ENCODE measurements at regions not wholly inside any gene's neighbourhood (a gene's known extent, or its start where the extent isn't known, plus 50 kb on each side); places are given as distances from the start of the nearest gene placed in this dataset.

DNA sequence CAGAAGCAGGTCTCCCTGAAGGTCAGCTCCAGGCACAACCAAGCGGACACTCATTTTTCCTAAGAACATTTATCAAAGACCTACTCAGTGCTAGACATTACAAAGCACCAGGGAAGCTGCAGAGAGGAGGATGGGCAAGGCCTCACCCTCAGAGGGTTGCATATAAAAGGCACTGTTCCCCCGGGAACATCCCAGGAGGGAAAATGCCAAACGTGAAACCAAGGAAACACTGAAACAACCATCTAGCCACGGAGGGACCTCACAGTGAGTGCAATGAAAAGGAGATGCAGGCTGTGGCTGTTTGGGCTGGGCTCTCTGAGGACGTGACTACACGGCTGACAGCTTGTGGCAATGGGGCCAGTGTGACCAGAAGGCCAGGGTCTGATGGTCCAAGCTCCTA is 117.4 kb upstream of the VASH1 start:
- 51 to 60% methylated on average over 6 of the region's 6 CpGs for WGBS, 2 donors
- Histone ChIP-seq H3K27ac (no peak overlapping the region), H3K4me3 (no peak overlapping the region), H3K27me3 (no peaks in the 10 kb centered on the region), H3K9me3 (no peaks in the 10 kb centered on the region), H3K4me1 (no peaks in the 10 kb centered on the region), H3K36me3 (no peaks in the 10 kb centered on the region)
- ATAC-seq (no peak), DNase-seq (no peak), FAIRE-seq (no peak)
- intact Hi-C loops (cut with DNase I): loop anchor here in 2 of 3 donors (10.0 kb wide), 3 partner anchors 129 to 599 kb away; no protein-coding TSS in a partner anchor
- TF ChIP-seq, protein P1, sequence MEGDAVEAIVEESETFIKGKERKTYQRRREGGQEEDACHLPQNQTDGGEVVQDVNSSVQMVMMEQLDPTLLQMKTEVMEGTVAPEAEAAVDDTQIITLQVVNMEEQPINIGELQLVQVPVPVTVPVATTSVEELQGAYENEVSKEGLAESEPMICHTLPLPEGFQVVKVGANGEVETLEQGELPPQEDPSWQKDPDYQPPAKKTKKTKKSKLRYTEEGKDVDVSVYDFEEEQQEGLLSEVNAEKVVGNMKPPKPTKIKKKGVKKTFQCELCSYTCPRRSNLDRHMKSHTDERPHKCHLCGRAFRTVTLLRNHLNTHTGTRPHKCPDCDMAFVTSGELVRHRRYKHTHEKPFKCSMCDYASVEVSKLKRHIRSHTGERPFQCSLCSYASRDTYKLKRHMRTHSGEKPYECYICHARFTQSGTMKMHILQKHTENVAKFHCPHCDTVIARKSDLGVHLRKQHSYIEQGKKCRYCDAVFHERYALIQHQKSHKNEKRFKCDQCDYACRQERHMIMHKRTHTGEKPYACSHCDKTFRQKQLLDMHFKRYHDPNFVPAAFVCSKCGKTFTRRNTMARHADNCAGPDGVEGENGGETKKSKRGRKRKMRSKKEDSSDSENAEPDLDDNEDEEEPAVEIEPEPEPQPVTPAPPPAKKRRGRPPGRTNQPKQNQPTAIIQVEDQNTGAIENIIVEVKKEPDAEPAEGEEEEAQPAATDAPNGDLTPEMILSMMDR (IDR thresholded peaks at IDR 0.05): no peak

DNA sequence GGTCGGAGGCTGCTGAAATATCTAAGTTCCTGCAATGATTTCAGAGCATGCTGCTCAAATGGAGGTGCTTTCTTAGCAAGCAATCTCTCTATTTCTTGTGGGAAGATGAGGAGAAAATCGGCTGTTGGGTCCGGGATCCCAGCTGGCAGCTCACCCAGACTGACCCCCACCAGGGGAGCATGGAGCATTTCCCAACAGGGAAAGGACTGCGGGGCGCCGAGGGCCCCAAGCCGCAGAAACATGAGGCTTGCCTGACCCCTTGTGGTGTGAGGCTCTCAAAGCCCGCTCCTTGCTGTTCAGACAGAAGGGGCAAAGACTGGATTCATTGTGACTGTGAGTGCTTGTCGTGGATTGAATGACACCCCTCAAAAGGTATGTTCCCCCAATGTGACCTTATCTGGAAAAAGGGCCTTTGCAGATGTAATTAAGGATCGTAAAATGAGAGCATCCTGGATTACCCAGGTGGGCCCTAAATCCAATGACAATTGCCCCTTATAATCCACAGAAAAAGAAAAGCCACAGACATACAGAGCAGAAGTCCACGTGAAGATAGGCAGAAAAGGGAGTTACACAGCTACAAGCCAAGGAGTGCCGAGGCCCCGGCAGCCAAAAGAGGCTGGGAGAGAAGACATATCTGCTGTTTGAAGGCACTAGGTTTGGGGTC is 116.3 kb upstream of the VASH1 start:
- 23 to 26% methylated on average over 13 of the region's 13 CpGs for WGBS, 2 donors
- FAIRE-seq: no peak
- Histone ChIP-seq H3K27ac (no peak overlapping the region), H3K27me3 (no peaks in the 10 kb centered on the region), H3K36me3 (no peaks in the 10 kb centered on the region), H3K4me3 (no peak overlapping the region), H3K4me1 (no peaks in the 10 kb centered on the region), H3K9me3 (no peaks in the 10 kb centered on the region)
- peak in 3 of 4 donors; percentile 59 to 70 (median 65) for ATAC-seq
- TF ChIP-seq, protein P1 (IDR thresholded peaks at IDR 0.05): peak in 3 of 4 donors; percentile 1 to 19 (median 12)
- DNase-seq: peak in 2 of 6 donors; percentile 6 to 27
- intact Hi-C loops (cut with DNase I): loop anchor here in 2 of 3 donors (10.0 kb wide), 3 partner anchors 130 to 600 kb away; no protein-coding TSS in a partner anchor

DNA sequence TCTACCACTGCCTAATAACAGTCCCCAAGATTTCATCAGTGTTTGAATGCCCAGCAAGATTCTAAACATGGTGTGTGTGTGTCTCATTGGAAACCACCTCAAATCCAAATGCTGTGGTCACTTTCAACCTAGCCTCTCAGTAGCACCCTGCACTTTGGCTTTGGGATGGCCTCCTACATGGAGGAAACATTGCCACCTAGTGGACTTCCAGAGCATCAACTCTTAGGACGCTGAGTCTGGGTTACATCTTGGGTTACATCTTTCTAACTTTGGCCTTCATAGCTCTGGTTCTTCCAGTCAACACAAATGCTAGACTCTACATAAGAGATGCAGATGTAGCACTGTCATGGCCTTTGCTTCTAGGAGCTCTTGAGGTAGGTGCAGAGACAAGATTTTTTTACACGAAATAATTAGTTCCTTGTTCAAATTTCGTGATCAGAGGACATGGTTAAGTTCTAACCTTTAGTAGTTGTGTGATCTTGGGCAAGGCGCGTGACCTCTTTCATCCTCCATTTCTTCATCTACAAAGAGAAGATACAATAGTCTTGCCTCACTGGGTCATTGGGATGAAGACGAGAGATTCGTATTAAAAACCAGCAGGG is 113.5 kb upstream of the VASH1 start:
- FAIRE-seq: no peak
- intact Hi-C loops (cut with DNase I): loop anchor here in 2 of 3 donors (10.0 kb wide), 3 partner anchors 133 to 603 kb away; no protein-coding TSS in a partner anchor
- no peak overlapping the region for H3K27ac ChIP-seq
- peak in 1 of 6 donors; percentile 27 for DNase-seq
- TF ChIP-seq, protein P1 (IDR thresholded peaks at IDR 0.05): peak; percentile 63 to 75 (median 72)
- no peak overlapping the region for H3K4me3 ChIP-seq
- no peaks in the 10 kb centered on the region for H3K36me3 ChIP-seq
- no peaks in the 10 kb centered on the region for H3K27me3 ChIP-seq
- ATAC-seq: peak; percentile 58 to 90 (median 83)
- H3K9me3 ChIP-seq: no peaks in the 10 kb centered on the region
- H3K4me1 ChIP-seq: no peaks in the 10 kb centered on the region
- WGBS, 2 donors: 71 to 77% methylated on average over 7 of the region's 7 CpGs

DNA sequence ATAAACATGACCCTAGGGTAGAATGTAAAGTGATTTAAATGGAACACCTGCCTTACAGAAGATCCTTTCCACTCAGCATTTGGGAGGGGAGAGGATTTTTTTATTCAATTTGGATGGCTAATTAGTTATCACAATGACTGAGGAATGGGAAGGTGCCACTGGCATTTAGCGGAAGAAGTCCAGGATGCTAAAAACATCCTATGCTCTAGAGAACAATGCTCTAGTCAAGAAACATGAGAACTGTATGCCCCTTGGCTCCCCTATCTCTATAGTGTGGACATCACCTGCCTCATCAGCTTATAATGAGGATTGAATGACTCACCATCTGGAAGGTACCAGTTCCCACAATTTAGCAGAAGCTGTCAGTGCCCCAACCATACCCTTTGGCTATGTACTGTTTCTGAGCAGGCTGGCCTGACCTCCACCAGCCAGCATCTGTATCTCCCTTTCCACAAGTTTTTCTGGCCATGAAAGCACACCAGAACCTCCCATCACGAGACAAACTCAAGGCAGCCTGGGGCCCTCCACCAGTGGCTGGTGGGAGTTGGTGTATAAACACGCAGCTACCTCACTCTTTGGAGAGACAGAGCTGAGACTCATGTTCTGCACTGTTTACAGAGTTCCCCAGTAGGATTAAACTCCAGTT is 109.7 kb upstream of the VASH1 start:
- ATAC-seq: no peak
- WGBS, 2 donors: 70 to 75% methylated on average over 3 of the region's 3 CpGs
- no peaks in the 10 kb centered on the region for H3K36me3 ChIP-seq
- DNase-seq: no peak
- no peak overlapping the region for H3K27ac ChIP-seq
- TF ChIP-seq, protein P1 (IDR thresholded peaks at IDR 0.05): no peak
- intact Hi-C loops (cut with DNase I): no loop called here
- H3K27me3 ChIP-seq: no peaks in the 10 kb centered on the region
- no peak for FAIRE-seq
- no peaks in the 10 kb centered on the region for H3K4me1 ChIP-seq
- no peaks in the 10 kb centered on the region for H3K9me3 ChIP-seq
- H3K4me3 ChIP-seq: no peak overlapping the region
